ENCODE measurements at regions not wholly inside any gene's neighbourhood (a gene's known extent, or its start where the extent isn't known, plus 50 kb on each side); places are given as distances from the start of the nearest gene placed in this dataset.

DNA sequence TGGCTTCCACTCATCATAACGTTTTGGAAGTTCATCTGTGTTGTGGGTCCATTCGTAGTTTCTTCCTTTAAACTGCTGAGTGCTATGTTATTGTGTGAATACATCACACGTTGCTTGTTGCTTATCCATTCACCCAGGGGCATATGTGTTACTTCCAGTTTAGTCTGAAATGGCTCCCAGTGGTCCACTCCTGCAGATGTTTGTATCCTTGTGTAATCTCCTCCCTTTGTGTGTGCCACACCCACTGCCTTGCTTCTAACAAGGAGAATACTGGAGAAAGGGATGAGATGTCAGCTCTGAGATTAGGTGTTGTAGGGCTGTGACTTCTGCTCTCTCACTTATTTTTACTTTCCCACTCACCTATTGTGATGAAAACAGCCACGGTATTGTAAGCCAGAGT, 239.1 kb upstream of the HABP2 start:
- H3K9me3 ChIP-seq (ENCODE audit: insufficient read depth, low read length, severe bottlenecking) = no peaks in the 10 kb centered on the region
- no peak overlapping the region for H3K27ac ChIP-seq (ENCODE audit: low read length)
- no peak overlapping the region for H3K4me2 ChIP-seq (ENCODE audit: insufficient read depth, low read length)
- H4K20me1 ChIP-seq (ENCODE audit: insufficient read depth, low read length) = no peaks in the 10 kb centered on the region
- H3K36me3 ChIP-seq (ENCODE audit: insufficient read depth, low read length) = no peaks in the 10 kb centered on the region
- no peaks in the 10 kb centered on the region for H3K4me1 ChIP-seq (ENCODE audit: insufficient read depth, low read length)
- no peak overlapping the region for H2AFZ ChIP-seq (ENCODE audit: low read depth, low read length)
- H3K27me3 ChIP-seq (ENCODE audit: insufficient read depth, low read length, poor library complexity) = no peaks in the 10 kb centered on the region
- no peak overlapping the region for H3K4me3 ChIP-seq (ENCODE audit: low read depth in 1 of 2, low read length in 2 of 2)
- ATAC-seq (ENCODE audit: insufficient read depth, low read depth) (no peak), DNase-seq (no peak)
- H3K9ac ChIP-seq (ENCODE audit: low read depth, low read length) = no peak overlapping the region
- TF ChIP-seq, protein P1, sequence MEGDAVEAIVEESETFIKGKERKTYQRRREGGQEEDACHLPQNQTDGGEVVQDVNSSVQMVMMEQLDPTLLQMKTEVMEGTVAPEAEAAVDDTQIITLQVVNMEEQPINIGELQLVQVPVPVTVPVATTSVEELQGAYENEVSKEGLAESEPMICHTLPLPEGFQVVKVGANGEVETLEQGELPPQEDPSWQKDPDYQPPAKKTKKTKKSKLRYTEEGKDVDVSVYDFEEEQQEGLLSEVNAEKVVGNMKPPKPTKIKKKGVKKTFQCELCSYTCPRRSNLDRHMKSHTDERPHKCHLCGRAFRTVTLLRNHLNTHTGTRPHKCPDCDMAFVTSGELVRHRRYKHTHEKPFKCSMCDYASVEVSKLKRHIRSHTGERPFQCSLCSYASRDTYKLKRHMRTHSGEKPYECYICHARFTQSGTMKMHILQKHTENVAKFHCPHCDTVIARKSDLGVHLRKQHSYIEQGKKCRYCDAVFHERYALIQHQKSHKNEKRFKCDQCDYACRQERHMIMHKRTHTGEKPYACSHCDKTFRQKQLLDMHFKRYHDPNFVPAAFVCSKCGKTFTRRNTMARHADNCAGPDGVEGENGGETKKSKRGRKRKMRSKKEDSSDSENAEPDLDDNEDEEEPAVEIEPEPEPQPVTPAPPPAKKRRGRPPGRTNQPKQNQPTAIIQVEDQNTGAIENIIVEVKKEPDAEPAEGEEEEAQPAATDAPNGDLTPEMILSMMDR (IDR thresholded peaks at IDR 0.05; ENCODE audit: borderline replicate concordance, extremely low read depth, low read length, poor library complexity, severe bottlenecking) = no peak
- TF ChIP-seq EZH2 (IDR thresholded peaks at IDR 0.05; ENCODE audit: borderline replicate concordance, low read depth, low read length, severe bottlenecking) = no peak
- H3K79me2 ChIP-seq (ENCODE audit: insufficient read depth, low read length) = no peaks in the 10 kb centered on the region

DNA sequence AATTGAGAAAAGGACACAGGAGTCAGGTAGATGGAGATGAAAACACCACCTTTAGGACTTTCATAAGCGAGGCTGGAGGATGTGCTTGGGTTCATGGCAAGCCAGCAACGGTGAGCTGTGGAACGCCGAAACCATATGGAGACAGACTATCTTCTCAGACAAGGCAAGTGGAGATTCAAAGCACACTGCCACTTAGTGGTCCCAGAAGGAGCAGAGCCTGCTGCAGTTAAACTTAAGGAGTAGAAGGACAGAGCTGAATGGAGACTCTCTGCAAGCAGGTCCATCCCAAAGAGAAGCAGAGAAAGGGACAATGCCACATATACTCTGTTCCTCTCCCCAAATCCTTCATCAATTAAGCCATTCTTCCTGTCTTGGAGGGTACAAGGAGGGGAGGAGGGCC, 236.3 kb upstream of the HABP2 start:
- ATAC-seq (ENCODE audit: insufficient read depth, low read depth) = no peak

DNA sequence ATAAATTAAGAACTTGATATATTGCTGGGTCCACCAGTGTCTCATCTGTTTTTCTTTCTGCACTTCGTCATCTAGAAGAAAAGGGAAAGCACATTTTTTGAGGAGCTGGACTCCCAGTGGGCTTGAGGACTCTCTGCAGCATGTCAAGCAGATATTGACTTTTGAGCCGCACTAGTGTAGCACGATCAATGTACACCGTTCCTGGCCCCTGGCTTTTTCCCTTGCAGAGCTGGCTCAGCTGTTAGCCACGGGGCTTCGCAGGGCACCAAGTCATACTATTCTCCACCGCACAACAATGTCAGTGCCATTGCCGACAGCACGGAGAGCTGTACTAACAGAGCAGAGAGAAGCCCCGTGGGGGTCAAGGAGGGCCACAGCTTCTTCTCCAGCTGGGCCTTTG, 235.4 kb upstream of the HABP2 start:
- Histone ChIP-seq H3K4me3 (ENCODE audit: low read depth in 1 of 2, low read length in 2 of 2) (no peak overlapping the region), H3K9ac (ENCODE audit: low read depth, low read length) (no peak overlapping the region), H3K9me3 (ENCODE audit: insufficient read depth, low read length, severe bottlenecking) (no peaks in the 10 kb centered on the region), H3K79me2 (ENCODE audit: insufficient read depth, low read length) (no peaks in the 10 kb centered on the region), H2AFZ (ENCODE audit: low read depth, low read length) (no peak overlapping the region), H3K36me3 (ENCODE audit: insufficient read depth, low read length) (no peaks in the 10 kb centered on the region), H4K20me1 (ENCODE audit: insufficient read depth, low read length) (no peaks in the 10 kb centered on the region), H3K27ac (ENCODE audit: low read length) (no peak overlapping the region), H3K27me3 (ENCODE audit: insufficient read depth, low read length, poor library complexity) (no peaks in the 10 kb centered on the region), H3K4me1 (ENCODE audit: insufficient read depth, low read length) (no peaks in the 10 kb centered on the region), H3K4me2 (ENCODE audit: insufficient read depth, low read length) (no peak overlapping the region)
- no peak for ATAC-seq (ENCODE audit: insufficient read depth, low read depth)
- no peak for TF ChIP-seq EZH2 (IDR thresholded peaks at IDR 0.05; ENCODE audit: borderline replicate concordance, low read depth, low read length, severe bottlenecking)
- TF ChIP-seq, protein P1 (IDR thresholded peaks at IDR 0.05; ENCODE audit: borderline replicate concordance, extremely low read depth, low read length, poor library complexity, severe bottlenecking) = no peak
- no peak for DNase-seq

More for the DNA sequence above, 236.3 kb upstream of the HABP2 start:
- DNase-seq = no peak
- no peak overlapping the region for H3K9ac ChIP-seq (ENCODE audit: low read depth, low read length)
- H3K4me1 ChIP-seq (ENCODE audit: insufficient read depth, low read length) = no peaks in the 10 kb centered on the region
- H3K4me3 ChIP-seq (ENCODE audit: low read depth in 1 of 2, low read length in 2 of 2) = no peak overlapping the region
- no peaks in the 10 kb centered on the region for H3K9me3 ChIP-seq (ENCODE audit: insufficient read depth, low read length, severe bottlenecking)
- no peak for TF ChIP-seq EZH2 (IDR thresholded peaks at IDR 0.05; ENCODE audit: borderline replicate concordance, low read depth, low read length, severe bottlenecking)
- TF ChIP-seq, protein P1 (IDR thresholded peaks at IDR 0.05; ENCODE audit: borderline replicate concordance, extremely low read depth, low read length, poor library complexity, severe bottlenecking) = no peak
- no peaks in the 10 kb centered on the region for H4K20me1 ChIP-seq (ENCODE audit: insufficient read depth, low read length)
- H3K79me2 ChIP-seq (ENCODE audit: insufficient read depth, low read length) = no peaks in the 10 kb centered on the region
- H3K27me3 ChIP-seq (ENCODE audit: insufficient read depth, low read length, poor library complexity) = no peaks in the 10 kb centered on the region
- H3K36me3 ChIP-seq (ENCODE audit: insufficient read depth, low read length) = no peaks in the 10 kb centered on the region
- H2AFZ ChIP-seq (ENCODE audit: low read depth, low read length) = no peak overlapping the region
- no peak overlapping the region for H3K27ac ChIP-seq (ENCODE audit: low read length)
- H3K4me2 ChIP-seq (ENCODE audit: insufficient read depth, low read length) = no peak overlapping the region

DNA sequence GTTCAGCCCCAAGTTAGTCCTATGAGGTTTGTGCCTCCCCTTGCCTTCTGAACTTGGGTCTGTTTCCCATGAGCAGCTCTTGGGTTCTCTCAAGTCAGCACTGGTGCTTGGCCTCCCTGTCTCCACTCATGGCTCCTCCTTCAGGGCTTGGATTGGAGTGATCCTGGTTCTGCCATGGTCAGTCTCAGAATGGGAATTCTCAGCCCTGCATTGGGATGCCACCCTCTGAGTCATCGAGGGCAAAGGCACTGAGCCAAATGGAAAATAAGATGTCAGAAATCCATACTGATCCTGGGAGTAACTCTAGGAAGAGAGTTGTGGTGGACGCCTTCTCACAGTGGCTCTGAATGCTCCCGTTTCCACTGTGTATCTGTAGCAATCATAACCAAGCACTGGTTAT, 233.4 kb upstream of the HABP2 start:
- H3K27me3 ChIP-seq (ENCODE audit: insufficient read depth, low read length, poor library complexity) = no peaks in the 10 kb centered on the region
- H4K20me1 ChIP-seq (ENCODE audit: insufficient read depth, low read length) = no peaks in the 10 kb centered on the region
- no peaks in the 10 kb centered on the region for H3K4me1 ChIP-seq (ENCODE audit: insufficient read depth, low read length)
- no peak for ATAC-seq (ENCODE audit: insufficient read depth, low read depth)
- no peak for DNase-seq
- H3K79me2 ChIP-seq (ENCODE audit: insufficient read depth, low read length) = no peaks in the 10 kb centered on the region
- H2AFZ ChIP-seq (ENCODE audit: low read depth, low read length) = no peak overlapping the region
- no peak overlapping the region for H3K27ac ChIP-seq (ENCODE audit: low read length)
- H3K9ac ChIP-seq (ENCODE audit: low read depth, low read length) = no peak overlapping the region
- H3K4me3 ChIP-seq (ENCODE audit: low read depth in 1 of 2, low read length in 2 of 2) = no peak overlapping the region
- no peaks in the 10 kb centered on the region for H3K9me3 ChIP-seq (ENCODE audit: insufficient read depth, low read length, severe bottlenecking)
- no peak overlapping the region for H3K4me2 ChIP-seq (ENCODE audit: insufficient read depth, low read length)
- H3K36me3 ChIP-seq (ENCODE audit: insufficient read depth, low read length) = no peaks in the 10 kb centered on the region
- TF ChIP-seq EZH2 (IDR thresholded peaks at IDR 0.05; ENCODE audit: borderline replicate concordance, low read depth, low read length, severe bottlenecking) = no peak
- TF ChIP-seq, protein P1 (IDR thresholded peaks at IDR 0.05; ENCODE audit: borderline replicate concordance, extremely low read depth, low read length, poor library complexity, severe bottlenecking) = no peak
